ENCODE measurements at regions not wholly inside any gene's neighbourhood (a gene's known extent, or its start where the extent isn't known, plus 50 kb on each side); places are given as distances from the start of the nearest gene placed in this dataset.

- DNase-seq (ENCODE audit: insufficient read length, low spot score) (no peak), FAIRE-seq (no peak)
- TF ChIP-seq CTCF (IDR thresholded peaks at IDR 0.05; ENCODE audit: insufficient read depth, missing control alignments), result no peak
Observed at GRCh38 chr3:124113485-124113884, 121.6 kb upstream of the ROPN1 start.

GRCh38 chr3:124115279-124115678 is 123.4 kb upstream of the ROPN1 start:
- DNase-seq (ENCODE audit: insufficient read length, low spot score) (no peak), FAIRE-seq (no peak)
- no peak for TF ChIP-seq CTCF (IDR thresholded peaks at IDR 0.05; ENCODE audit: insufficient read depth, missing control alignments)

- FAIRE-seq, result no peak
- DNase-seq (ENCODE audit: insufficient read length, low spot score), result no peak
- TF ChIP-seq CTCF (IDR thresholded peaks at IDR 0.05; ENCODE audit: insufficient read depth, missing control alignments), result no peak
Observed at GRCh38 chr3:124115956-124116355, 124.0 kb upstream of the ROPN1 start.

- DNase-seq (ENCODE audit: insufficient read length, low spot score), result no peak
- no peak for TF ChIP-seq CTCF (IDR thresholded peaks at IDR 0.05; ENCODE audit: insufficient read depth, missing control alignments)
- FAIRE-seq, result no peak
Observed at GRCh38 chr3:124116906-124117305, 125.0 kb upstream of the ROPN1 start.

- TF ChIP-seq CTCF (IDR thresholded peaks at IDR 0.05; ENCODE audit: insufficient read depth, missing control alignments), result no peak
- FAIRE-seq (no peak), DNase-seq (ENCODE audit: insufficient read length, low spot score) (no peak)
Observed at GRCh38 chr3:124117486-124117885, 125.6 kb upstream of the ROPN1 start.

- DNase-seq (ENCODE audit: insufficient read length, low spot score) (no peak), FAIRE-seq (no peak)
- no peak for TF ChIP-seq CTCF (IDR thresholded peaks at IDR 0.05; ENCODE audit: insufficient read depth, missing control alignments)
Observed at GRCh38 chr3:124118397-124118796, 126.5 kb upstream of the ROPN1 start.

GRCh38 chr3:124119056-124119716 is 127.3 kb upstream of the ROPN1 start:
- DNase-seq (ENCODE audit: insufficient read length, low spot score) (no peak), FAIRE-seq (no peak)
- no peak for TF ChIP-seq CTCF (IDR thresholded peaks at IDR 0.05; ENCODE audit: insufficient read depth, missing control alignments)

Measured in D721Med (cell line).